Kidney epithelial cell (primary cell): ENCODE measurements at regions not wholly inside any gene's neighbourhood (a gene's known extent, or its start where the extent isn't known, plus 50 kb on each side); places are given as distances from the start of the nearest gene placed in this dataset.

Experiments
- DNase-seq: peaks from one replicate; pipeline ENCODE4 v3.0.0-alpha.2; 2010; ENCODE audit warnings: low read depth
- H3K27me3 ChIP-seq: 2 replicates; pipeline ENCODE4 v1.6.0; 2011; ENCODE audit warnings: low read length; ENCODE audit not compliant: control insufficient read depth, insufficient read depth
- H3K36me3 ChIP-seq: 2 replicates; pipeline ENCODE4 v1.5.1; 2011; ENCODE audit warnings: low read length; ENCODE audit not compliant: control insufficient read depth, insufficient read depth
- H3K4me3 ChIP-seq: 2 replicates; pipeline ENCODE4 v1.5.1; 2011; ENCODE audit warnings: low read depth, mild to moderate bottlenecking, control low read depth, low read length
- TF ChIP-seq, protein P1 (sequence below): IDR thresholded peaks from 2 replicates; pipeline ENCODE4 v1.5.1; 2011; ENCODE audit warnings: mild to moderate bottlenecking, moderate library complexity, low read length, control low read depth, inconsistent platforms; ENCODE audit not compliant: insufficient read depth, poor library complexity, severe bottlenecking

DNA sequence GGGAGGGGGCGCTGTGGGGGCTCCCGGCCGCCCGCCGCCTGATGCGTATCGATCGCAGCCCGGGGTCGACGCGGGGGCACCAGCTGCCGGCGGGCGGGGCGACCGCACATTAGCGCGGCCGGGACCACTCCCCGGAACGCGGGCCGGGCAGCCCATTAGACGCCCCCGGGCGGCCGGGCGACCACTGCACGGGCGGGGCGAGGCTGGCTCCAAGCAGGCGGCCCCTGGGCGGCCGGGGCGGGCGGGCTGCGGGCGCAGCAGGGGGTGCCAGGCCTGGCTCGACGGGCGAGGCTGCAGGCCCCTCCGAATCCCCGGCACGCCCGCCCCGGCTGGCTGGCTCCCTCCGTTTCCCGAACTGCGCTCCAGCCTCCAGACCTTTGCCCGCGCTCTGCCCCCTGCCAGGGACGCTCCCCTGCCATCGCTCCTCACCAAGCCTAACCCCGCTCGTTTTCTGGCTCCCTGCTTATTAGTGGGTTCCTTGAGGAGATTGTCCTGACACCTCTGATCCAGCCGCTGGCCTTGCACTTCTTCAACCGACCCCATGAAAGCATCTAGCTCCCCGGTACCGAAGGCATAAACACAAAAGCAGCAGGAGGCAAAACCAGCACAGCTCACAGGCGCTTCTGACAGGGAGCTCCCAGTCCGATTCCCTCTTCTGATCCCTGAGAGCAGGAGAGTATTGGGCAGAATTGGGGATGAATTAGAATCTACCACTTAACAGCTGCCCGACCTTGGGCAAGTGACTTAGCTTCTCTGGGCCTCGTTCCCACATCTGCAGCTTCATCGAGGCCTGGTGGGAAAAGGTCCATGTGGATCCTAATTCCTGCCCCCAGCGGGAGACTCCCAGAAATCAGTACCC lies 92.6 kb upstream of the CASZ1 start:
- TF ChIP-seq, protein P1, sequence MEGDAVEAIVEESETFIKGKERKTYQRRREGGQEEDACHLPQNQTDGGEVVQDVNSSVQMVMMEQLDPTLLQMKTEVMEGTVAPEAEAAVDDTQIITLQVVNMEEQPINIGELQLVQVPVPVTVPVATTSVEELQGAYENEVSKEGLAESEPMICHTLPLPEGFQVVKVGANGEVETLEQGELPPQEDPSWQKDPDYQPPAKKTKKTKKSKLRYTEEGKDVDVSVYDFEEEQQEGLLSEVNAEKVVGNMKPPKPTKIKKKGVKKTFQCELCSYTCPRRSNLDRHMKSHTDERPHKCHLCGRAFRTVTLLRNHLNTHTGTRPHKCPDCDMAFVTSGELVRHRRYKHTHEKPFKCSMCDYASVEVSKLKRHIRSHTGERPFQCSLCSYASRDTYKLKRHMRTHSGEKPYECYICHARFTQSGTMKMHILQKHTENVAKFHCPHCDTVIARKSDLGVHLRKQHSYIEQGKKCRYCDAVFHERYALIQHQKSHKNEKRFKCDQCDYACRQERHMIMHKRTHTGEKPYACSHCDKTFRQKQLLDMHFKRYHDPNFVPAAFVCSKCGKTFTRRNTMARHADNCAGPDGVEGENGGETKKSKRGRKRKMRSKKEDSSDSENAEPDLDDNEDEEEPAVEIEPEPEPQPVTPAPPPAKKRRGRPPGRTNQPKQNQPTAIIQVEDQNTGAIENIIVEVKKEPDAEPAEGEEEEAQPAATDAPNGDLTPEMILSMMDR, result no peak
- Histone ChIP-seq H3K36me3 (no peaks in the 10 kb centered on the region), H3K4me3 (no peak overlapping the region), H3K27me3 (peaks cover 15% of the 10 kb centered on the region)
- no peak for DNase-seq

DNA sequence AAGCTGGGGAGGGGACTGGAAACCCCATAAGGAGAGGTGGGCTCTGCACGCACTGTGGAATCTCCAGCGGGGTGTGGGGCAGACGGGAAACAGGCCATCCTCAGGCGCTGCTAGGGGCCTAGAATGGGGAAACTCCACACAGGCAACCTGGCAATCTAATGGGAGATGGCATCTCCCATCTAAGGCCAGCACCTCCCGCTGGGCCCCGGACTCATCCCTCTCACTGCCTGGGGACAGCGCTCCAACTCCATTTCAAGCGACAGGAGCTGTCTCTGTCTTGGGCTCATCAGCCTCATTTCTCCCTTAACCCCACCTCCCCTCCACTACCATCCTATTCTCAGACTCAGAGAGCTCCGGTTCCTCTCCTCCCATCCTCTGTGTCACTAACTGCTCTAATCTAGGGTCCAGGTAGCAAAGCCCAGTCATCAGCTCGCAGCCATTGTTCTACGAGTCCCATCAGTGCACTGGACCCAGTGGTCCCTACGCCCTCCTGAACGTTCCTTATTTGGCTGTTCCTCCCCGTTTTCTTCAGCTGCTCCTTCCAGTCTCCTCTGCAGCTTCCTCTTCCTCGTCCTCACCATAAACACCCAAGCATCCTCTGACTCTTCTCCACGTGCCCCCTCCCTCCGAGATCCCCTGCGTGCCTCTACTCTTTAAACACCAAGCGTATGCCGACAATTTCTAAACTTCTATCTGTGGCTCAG lies 93.4 kb upstream of the CASZ1 start:
- DNase-seq, result no peak
- peaks cover 15% of the 10 kb centered on the region for H3K27me3 ChIP-seq
- TF ChIP-seq, protein P1, result no peak
- no peaks in the 10 kb centered on the region for H3K36me3 ChIP-seq
- no peak overlapping the region for H3K4me3 ChIP-seq

DNA sequence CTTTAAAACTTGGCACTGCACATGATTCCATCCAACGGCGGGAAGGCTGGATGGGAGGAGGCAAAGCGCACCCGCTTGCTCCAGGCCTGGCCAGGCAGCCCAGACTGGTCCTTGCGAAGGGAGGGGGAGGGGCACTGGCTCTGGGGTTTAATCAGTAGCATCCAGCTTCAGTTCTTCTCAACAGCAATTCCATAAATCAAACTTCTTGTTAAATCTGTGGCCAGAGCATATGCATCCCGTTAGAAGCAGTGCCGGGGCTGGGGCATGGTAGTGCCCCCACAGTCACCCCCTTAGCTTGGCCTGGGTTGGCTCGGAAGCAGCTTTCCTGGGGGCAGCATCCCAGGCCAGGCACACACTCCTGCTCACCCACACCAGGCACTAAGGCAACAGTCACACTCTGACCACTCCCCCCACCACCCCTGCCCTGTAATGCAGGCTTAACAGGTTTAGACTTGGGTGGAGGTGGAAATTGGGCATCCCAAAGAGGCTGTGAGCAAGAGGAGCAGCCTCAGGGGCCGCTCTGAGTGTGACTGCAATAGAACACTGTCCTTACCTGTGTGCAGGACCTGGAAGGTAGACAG lies 94.1 kb upstream of the CASZ1 start:
- Histone ChIP-seq H3K4me3 (no peak overlapping the region), H3K27me3 (peaks cover 15% of the 10 kb centered on the region), H3K36me3 (no peaks in the 10 kb centered on the region)
- no peak for DNase-seq
- TF ChIP-seq, protein P1, result no peak

DNA sequence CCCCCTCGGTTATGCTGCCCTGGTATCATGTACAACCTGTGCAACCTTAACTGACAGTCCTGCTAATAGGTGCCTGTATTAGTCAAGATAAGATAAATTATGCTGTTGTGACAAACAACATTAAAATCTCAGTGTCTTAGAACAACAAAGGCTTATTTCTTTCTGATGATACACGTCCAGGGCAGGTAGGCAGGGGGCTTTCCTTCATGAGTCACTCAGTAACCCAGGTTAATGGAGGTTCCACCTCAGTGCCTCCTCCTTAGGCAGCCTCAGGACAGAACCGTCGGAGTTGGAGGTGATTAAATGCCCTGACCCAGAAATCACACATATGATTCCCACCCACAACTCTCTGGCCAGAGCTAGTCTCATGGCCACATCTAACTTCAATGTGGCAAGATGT lies 94.6 kb upstream of the CASZ1 start:
- Histone ChIP-seq H3K4me3 (no peak overlapping the region), H3K36me3 (no peaks in the 10 kb centered on the region), H3K27me3 (peaks cover 15% of the 10 kb centered on the region)
- DNase-seq, result no peak
- TF ChIP-seq, protein P1, result no peak

DNA sequence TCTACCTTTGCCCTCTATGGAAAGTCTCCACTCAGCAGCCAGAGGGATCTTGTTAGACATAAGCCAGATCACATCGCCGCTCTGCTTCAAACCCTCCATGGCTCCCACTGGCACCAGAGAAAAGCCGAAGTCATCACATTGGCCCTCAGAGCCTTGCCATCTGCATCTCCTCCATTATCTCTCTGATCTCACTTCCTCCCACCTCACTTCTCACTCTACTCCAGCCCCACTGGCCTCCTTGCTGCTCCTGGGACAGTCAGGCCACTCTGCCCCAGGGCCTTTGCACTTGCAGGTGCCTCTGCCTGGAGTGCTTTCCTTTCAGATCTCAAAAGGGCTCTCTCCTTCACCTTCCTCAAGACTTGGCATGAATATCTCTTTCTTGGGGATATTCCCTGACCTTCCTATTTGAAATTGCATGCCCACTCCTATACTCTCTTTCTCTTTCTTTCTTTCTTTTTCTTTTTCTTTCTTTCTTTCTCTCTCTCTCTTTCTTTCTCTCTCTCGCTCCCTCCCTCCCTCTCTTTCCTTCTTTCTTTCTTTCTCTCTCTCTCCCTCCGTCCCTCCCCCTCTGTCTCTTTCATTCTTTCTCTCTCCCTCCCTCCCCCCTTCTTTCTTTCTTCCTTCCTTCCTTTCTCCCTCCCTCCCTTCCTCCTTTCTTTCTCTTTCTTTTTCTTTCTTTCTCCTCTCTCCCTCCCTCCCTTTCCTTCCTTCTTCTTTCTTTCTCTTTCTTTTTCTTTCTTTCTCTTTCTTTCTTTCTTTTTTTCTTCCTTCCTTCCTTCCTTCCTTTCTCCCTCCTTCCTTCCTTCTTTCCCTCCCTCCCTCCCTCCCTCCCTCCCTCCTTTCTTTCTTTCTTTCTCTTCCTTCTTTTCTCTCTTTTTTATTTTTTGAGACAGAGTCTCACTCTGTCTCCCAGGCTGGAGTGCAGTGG lies 96.0 kb upstream of the CASZ1 start:
- no peak for DNase-seq
- H3K27me3 ChIP-seq, result peaks cover 15% of the 10 kb centered on the region
- H3K36me3 ChIP-seq, result no peaks in the 10 kb centered on the region
- H3K4me3 ChIP-seq, result no peak overlapping the region
- TF ChIP-seq, protein P1, result no peak
